SK-MEL-5 (cell line): ENCODE measurements at regions not wholly inside any gene's neighbourhood (a gene's known extent, or its start where the extent isn't known, plus 50 kb on each side); places are given as distances from the start of the nearest gene placed in this dataset.
"Not testable (repeated sequence)": the region's sequence is repeated elsewhere in the genome, so short reads cannot be mapped to it uniquely, and the experiment has no call there.

Experiments
- DNase-seq: peaks from one replicate; pipeline ENCODE4 v3.0.0-alpha.2; 2016; ENCODE audit warnings: low read depth, low spot score
- in situ Hi-C: cut with HindIII; loops from 2 replicates; pipeline ENCODE4 v1.10.0; 2016; ENCODE audit warnings: low sequenced_read_pairs, high pct_unique_total_duplicates, low pct_unique_long_range_greater_than_20kb

DNA sequence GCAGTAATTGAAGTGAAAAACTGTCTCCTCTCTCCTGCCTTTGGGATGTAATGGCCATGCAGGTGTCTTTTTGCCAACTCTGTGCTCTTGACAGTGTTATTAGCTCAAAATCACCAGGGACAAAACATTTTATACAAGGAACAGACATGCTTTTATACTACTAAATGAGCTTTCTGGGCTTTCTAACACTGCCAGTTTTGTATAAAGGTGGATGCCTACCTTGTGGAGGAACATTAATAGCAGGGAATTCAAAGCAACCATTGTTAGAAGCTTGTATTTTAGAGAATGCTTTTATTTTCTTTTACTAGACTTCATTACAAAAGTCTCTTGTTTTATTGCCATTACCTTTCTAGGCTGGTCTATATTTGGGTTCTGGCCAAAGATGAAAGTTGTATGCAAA is 54.7 kb upstream of the ARSJ start:
- peak; percentile 51 for DNase-seq
- in situ Hi-C loops: no loop called here

DNA sequence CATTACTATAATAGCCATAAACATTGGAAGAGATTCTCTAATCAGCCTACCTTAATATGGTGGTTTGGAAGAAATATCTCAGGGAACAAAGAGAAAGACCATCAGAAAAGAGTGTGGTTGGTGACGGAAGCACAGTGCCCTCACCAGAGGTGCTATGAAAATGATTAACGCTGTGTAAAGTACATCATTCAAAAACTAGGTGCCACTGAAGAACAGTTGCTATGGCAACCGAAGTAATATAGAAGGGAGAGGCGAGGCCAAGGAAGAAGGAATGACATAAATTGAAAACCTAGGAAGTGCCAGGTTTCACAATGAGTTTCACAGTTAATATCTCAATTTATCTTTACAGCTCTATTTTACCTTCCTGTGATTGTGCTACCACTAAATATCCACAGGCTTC is 57.0 kb upstream of the ARSJ start:
- in situ Hi-C loops: no loop called here
- no peak for DNase-seq

DNA sequence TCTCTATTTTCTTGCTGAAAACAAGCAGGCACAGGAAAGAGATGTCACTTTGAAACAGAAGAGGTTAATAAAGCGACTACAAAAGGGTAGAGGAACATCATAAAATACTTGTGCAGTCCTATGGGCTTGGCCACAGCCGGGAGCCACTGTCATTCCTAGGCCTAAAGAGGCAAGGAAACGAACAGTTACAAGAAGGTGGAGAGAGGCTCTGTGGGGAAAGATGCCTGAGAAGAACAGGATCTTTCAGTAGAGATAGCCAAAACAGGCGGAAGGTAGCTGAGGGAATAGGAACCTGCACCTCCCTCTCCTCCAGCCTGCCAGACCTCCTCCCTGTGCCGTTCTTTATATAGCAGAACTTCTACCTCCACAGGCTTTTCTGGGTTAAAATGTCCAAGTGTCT is 57.4 kb upstream of the ARSJ start:
- in situ Hi-C loops: no loop called here
- DNase-seq: no peak

DNA sequence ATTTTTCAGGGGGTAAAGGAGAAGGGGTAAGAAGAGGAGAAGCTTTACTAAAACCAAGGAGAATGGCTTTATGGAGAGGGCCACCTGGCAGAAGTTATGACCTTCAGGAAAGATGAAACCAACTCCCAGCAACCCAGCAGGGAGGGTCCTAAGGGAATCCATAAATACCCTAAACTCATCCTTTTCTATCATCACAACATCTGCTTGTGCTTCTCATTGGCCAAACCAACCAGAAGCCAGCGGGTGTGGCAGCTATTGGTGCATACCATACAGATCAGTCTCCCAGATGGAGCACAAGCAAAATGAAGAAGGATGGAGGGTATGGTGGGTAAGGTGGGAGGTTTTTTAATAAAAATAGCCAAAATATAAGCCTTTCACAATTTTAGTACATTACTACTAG is 58.5 kb upstream of the ARSJ start:
- in situ Hi-C loops: no loop called here
- no peak for DNase-seq

GRCh38 chr4:114038762-114039387 is 59.4 kb upstream of the ARSJ start:
- no peak for DNase-seq
- in situ Hi-C loops: no loop called here

DNA sequence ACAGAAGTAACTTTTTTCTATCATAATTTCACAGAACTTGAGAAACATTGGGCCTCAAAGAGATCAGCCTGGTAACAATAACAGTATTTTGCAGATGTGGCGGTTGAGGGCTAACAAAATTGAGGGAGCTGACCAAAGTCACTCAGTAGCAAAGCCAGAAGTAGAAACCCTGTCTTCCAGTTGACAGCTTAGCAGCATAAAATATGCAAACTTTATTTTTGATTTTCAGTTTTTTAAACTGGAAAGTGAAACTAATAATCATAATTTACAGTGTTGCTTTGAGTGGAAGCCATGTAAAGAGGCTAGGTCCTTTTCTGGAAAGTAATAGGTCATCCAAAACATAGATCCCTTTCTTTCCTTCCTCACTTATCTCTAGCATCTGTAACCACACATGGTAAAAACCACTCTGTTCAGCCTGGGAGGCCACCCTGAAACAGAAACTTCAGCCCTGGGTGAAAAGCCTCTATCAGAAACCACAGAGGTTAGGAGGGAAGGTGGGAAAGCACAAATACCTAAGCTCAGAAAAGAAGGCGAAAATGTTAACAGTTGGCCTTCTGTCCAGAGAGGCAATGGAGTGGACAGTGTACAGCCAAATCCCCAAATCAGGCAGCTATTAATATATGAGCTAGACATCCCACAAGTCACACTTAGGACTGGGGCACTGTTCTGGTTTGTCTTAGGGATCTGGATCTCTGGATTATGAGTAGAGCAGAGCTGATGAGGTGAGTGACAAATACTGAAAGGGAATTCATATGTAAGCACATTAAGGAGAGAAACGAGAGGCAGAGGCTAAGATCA is 61.1 kb upstream of the ARSJ start:
- in situ Hi-C loops: no loop called here
- peak; percentile 56 for DNase-seq

- no peak for DNase-seq
- in situ Hi-C loops: no loop called here
These were observed 61.6 kb upstream of the ARSJ start for GRCh38 chr4:114041117-114041475.

DNA sequence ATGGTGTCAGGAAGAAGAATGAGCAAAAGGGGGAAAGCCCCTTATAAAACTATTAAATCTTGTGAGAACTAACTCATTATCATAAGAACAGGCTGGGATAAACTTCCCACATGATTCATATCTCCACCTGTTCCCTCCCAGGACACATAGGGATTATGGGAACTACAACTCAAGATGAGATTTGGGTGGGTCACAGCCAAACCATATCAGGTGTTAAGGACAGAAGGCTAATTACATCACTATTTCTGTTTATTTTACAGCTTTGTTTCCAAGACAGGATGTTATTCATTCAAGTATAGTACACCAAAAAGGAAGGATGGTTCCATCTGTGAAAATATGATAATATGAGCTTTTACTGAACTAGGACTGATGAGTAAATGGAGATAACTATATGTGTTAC is 63.7 kb upstream of the ARSJ start:
- DNase-seq: no peak

DNA sequence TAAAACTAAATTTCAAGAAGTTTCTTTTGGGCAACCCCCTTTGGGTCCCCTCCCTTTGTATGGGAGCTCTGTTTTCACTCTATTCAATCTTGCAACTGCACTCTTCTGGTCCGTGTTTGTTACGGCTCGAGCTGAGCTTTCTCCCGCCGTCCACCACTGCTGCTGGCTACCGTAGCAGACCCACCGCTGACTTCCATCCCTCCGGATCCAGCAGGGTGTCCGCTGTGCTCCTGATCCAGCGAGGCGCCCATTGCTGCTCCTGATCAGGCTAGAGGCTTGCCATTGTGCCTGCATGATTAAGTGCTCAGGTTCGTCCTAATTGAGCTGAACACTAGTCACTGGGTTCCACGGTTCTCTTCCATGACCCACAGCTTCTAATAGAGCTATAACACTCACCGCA is 64.9 kb upstream of the ARSJ start:
- in situ Hi-C loops: not testable (repeated sequence)

More for the DNA sequence above, 63.7 kb upstream of the ARSJ start:
- in situ Hi-C loops: no loop called here

GRCh38 chr4:114046331-114046730 is 66.9 kb upstream of the ARSJ start:
- DNase-seq: no peak
- in situ Hi-C loops: no loop called here

More for the DNA sequence above, 64.9 kb upstream of the ARSJ start:
- DNase-seq: not testable (repeated sequence)

DNA sequence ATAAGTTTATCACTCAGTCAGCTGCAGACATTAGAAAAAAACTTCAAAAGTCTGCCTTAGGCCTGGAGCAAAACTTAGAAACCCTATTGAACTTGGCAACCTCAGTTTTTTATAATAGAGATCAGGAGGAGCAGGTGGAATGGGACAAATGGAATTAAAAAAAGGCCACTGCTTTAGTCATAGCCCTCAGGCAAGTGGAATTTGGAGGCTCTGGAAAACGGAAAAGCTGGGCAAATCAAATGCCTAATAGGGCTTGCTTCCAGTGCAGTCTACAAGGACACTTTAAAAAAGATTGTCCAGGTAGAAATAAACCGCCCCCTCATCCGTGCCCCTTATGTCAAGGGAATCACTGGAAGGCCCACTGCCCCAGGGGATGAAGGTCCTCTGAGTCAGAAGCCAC is 68.7 kb upstream of the ARSJ start:
- in situ Hi-C loops, DNase-seq: not testable (repeated sequence)

- in situ Hi-C loops: no loop called here
- DNase-seq: no peak
These were observed 72.8 kb upstream of the ARSJ start for GRCh38 chr4:114052227-114052626.

GRCh38 chr4:114056599-114056998 is 77.2 kb upstream of the ARSJ start:
- in situ Hi-C loops: no loop called here
- no peak for DNase-seq

DNA sequence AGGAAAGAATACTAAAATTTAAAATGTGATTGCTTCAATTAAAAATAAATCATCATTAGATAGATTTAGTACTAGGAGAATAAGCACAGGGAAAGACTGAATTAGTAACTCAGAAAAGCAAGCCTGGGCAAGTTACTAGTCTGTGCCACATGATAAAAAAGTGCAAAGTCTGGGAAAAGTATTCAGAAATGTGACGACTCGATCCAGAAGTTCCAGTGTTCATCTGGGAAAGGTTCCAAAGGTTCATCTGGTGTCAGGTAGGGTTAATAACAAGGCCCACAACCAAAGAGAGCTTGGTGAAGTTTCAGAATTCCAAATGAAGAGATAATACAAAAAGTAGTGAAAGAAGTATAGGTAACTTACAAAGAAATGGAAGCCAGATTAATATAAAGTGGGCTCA is 78.3 kb upstream of the ARSJ start:
- DNase-seq: no peak
- in situ Hi-C loops: no loop called here

DNA sequence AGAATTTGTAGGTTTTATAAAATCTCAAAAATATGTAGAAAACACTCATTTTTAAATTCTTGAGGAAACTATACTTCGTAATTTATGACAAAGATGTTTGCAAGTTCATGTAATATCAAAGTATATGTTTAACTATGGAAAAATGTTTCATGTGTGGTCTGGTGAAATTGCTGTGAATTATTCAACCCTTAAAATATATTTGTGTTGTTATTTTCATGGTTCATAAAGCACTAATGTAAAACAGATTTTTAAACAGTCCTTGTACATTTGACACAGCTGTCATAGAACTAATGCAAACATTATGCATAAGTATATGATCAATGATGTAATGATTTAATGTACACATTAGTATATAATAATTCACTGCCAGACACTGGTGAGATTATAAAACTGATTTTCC is 83.1 kb upstream of the ARSJ start:
- in situ Hi-C loops: no loop called here
- no peak for DNase-seq

GRCh38 chr4:114072781-114073180 is 93.3 kb upstream of the ARSJ start:
- in situ Hi-C loops: no loop called here
- DNase-seq: no peak

DNA sequence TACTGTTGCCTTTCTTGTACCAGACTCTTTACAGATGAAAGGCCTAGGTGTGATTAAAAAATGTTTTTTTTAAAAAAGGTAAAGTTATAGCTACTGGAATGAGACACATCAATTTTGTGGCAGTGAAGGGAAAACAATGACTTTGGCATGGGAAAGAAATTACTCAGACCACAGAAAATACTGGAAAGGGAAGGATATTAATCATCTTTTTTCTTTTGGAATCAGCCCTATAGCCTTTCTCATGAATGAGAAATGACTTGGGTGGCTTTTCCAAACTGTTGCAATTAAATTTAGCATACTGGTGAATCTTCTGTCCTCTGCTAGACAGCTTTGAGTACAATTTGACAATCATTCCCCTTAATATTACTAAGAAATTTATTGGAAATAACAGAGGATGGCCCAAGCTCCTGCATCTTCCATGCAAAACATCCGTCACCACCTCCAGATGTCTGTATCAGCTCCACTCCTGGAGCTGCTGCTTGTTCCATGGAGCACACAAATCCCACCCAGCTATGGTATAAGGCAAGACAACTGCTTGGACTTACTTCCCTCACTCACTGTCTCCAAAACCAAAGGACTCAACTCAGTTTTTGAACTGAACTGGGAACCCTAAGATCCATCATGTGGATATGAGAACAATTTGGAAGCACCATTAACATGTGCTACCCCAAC is 97.6 kb upstream of the ARSJ start:
- in situ Hi-C loops: no loop called here
- DNase-seq: no peak

DNA sequence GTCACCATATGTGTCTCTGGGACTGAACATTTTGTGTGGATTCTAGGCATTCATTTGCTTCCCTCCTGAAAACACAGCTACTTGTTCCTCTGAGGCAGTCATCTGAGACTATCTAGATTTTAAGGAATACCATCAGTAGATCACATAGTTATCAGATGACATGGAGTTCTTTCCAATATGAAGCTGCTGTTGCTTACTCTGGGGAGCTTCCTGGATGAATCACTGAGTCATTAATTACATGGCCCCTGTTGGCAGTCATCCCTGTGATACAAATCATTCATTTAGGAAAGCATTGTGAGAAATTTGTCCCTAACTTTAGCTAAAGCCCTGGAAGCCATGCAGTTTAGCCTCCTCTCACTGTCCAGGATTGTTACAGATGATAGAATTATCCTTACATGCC is 98.2 kb upstream of the ARSJ start:
- in situ Hi-C loops: no loop called here
- DNase-seq: peak; percentile 11

DNA sequence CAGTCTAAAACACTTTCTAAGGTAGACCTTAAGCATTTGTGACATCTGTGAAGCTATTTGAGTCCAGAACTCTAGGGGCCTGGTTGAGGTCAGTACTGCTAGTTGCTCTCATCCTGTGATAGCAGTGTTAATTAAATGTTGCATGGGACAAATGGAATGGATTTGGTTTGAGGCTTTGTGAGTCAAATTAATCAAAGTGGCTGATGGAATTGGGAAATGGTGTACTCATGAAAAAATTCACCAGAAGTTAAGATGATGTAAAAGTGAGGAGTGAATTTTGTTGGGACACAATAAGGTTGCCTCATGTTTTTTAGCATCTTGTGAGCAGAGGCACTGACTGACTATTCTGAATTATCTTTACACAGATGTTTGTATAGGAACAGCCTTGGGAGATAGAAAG is 99.2 kb upstream of the ARSJ start:
- in situ Hi-C loops: no loop called here
- DNase-seq: no peak
